ENCODE measurements at regions not wholly inside any gene's neighbourhood (a gene's known extent, or its start where the extent isn't known, plus 50 kb on each side); places are given as distances from the start of the nearest gene placed in this dataset.

GRCh38 chr15:98431171-98431570 lies 217.2 kb upstream of the IGF1R start:
- in situ Hi-C loops (cut with HindIII; ENCODE audit: low sequenced_read_pairs): loop anchor here (25.0 kb wide), 1 partner anchor 631 kb away; no protein-coding TSS in a partner anchor
- no peak for DNase-seq (ENCODE audit: low read depth)
- no peak overlapping the region for H3K4me3 ChIP-seq (ENCODE audit: low read depth, low read length)
- TF ChIP-seq CTCF (IDR thresholded peaks at IDR 0.05; ENCODE audit: low read depth, low read length, missing control alignments): no peak

GRCh38 chr15:98433346-98433745 lies 215.0 kb upstream of the IGF1R start:
- TF ChIP-seq CTCF (IDR thresholded peaks at IDR 0.05; ENCODE audit: low read depth, low read length, missing control alignments): no peak

GRCh38 chr15:98433856-98434255 lies 214.5 kb upstream of the IGF1R start:
- no peak overlapping the region for H3K4me3 ChIP-seq (ENCODE audit: low read depth, low read length)
- TF ChIP-seq CTCF (IDR thresholded peaks at IDR 0.05; ENCODE audit: low read depth, low read length, missing control alignments): no peak
- in situ Hi-C loops (cut with HindIII; ENCODE audit: low sequenced_read_pairs): loop anchor here (25.0 kb wide), 1 partner anchor 628 kb away; no protein-coding TSS in a partner anchor
- DNase-seq (ENCODE audit: low read depth): no peak

More at GRCh38 chr15:98433346-98433745, 215.0 kb upstream of the IGF1R start:
- in situ Hi-C loops (cut with HindIII; ENCODE audit: low sequenced_read_pairs): loop anchor here (25.0 kb wide), 1 partner anchor 629 kb away; no protein-coding TSS in a partner anchor
- DNase-seq (ENCODE audit: low read depth): peak; percentile 44
- H3K4me3 ChIP-seq (ENCODE audit: low read depth, low read length): no peak overlapping the region

- no peak overlapping the region for H3K4me3 ChIP-seq (ENCODE audit: low read depth, low read length)
- no peak for TF ChIP-seq CTCF (IDR thresholded peaks at IDR 0.05; ENCODE audit: low read depth, low read length, missing control alignments)
- no peak for DNase-seq (ENCODE audit: low read depth)
- in situ Hi-C loops (cut with HindIII; ENCODE audit: low sequenced_read_pairs): loop anchor here (25.0 kb wide), 1 partner anchor 625 kb away; no protein-coding TSS in a partner anchor
Observed at GRCh38 chr15:98437752-98438151, 210.6 kb upstream of the IGF1R start.

GRCh38 chr15:98438326-98438725 lies 210.0 kb upstream of the IGF1R start:
- in situ Hi-C loops (cut with HindIII; ENCODE audit: low sequenced_read_pairs): loop anchor here (25.0 kb wide), 1 partner anchor 624 kb away; no protein-coding TSS in a partner anchor
- TF ChIP-seq CTCF (IDR thresholded peaks at IDR 0.05; ENCODE audit: low read depth, low read length, missing control alignments): no peak
- no peak for DNase-seq (ENCODE audit: low read depth)
- H3K4me3 ChIP-seq (ENCODE audit: low read depth, low read length): no peak overlapping the region

- no peak overlapping the region for H3K4me3 ChIP-seq (ENCODE audit: low read depth, low read length)
- no peak for TF ChIP-seq CTCF (IDR thresholded peaks at IDR 0.05; ENCODE audit: low read depth, low read length, missing control alignments)
- in situ Hi-C loops (cut with HindIII; ENCODE audit: low sequenced_read_pairs): loop anchor here (25.0 kb wide), 1 partner anchor 623 kb away; no protein-coding TSS in a partner anchor
- no peak for DNase-seq (ENCODE audit: low read depth)
Observed at GRCh38 chr15:98438907-98439306, 209.4 kb upstream of the IGF1R start.
